SK-N-SH (cell line): ENCODE measurements at regions not wholly inside any gene's neighbourhood (a gene's known extent, or its start where the extent isn't known, plus 50 kb on each side); places are given as distances from the start of the nearest gene placed in this dataset.

Source experiments
- CTCF ChIP-seq: fragments of 200-600 bp; sonication (generic); IDR thresholded peaks from 2 replicates; pipeline ENCODE4 v1.6.1; 2017; ENCODE audit warnings: antibody characterized with exemption, mild to moderate bottlenecking, moderate library complexity
- EP300 ChIP-seq, 2 experiments: IDR thresholded peaks; 2 replicates each; pipeline versions ENCODE4 v1.4.0 to v1.6.1; 2012; ENCODE audit warnings: borderline replicate concordance in 1 of 2, low read depth in 1 of 2, low read length in 1 of 2
- MAX ChIP-seq: IDR thresholded peaks from 2 replicates; pipeline ENCODE4 v1.4.0; 2012; ENCODE audit warnings: low read depth
- NFIC ChIP-seq: IDR thresholded peaks from 2 replicates; pipeline ENCODE4 v1.4.0; 2012; ENCODE audit warnings: borderline replicate concordance
- RAD21 ChIP-seq: IDR thresholded peaks from 2 replicates; pipeline ENCODE4 v1.6.1; 2012; ENCODE audit warnings: mild to moderate bottlenecking, low read length
- REST ChIP-seq: IDR thresholded peaks from 2 replicates; pipeline ENCODE4 v1.6.1; 2012; ENCODE audit warnings: mild to moderate bottlenecking, low read depth, low read length, moderate library complexity
- RFX5 ChIP-seq: IDR thresholded peaks from 2 replicates; pipeline ENCODE4 v1.6.1; 2012; ENCODE audit warnings: mild to moderate bottlenecking, improper control_type of control experiment, low read length
- SIN3A ChIP-seq: IDR thresholded peaks from 2 replicates; pipeline ENCODE4 v1.6.1; 2012; ENCODE audit warnings: low read depth, mild to moderate bottlenecking, low read length, moderate library complexity, borderline replicate concordance
- SMC3 ChIP-seq: IDR thresholded peaks from 2 replicates; pipeline ENCODE4 v1.6.1; 2012; ENCODE audit warnings: low read depth, low read length, improper control_type of control experiment
- TAF1 ChIP-seq: IDR thresholded peaks from 2 replicates; pipeline ENCODE4 v1.6.1; 2012; ENCODE audit warnings: low read depth, mild to moderate bottlenecking, low read length, moderate library complexity, borderline replicate concordance
- USF2 ChIP-seq: fragments of 150-350 bp; IDR thresholded peaks from 2 replicates; pipeline ENCODE4 v1.6.1; 2017; ENCODE audit warnings: antibody characterized with exemption, low read length, low read depth, borderline replicate concordance
- YY1 ChIP-seq: IDR thresholded peaks from 2 replicates; pipeline ENCODE4 v1.4.0; 2012; ENCODE audit warnings: low read depth, mild to moderate bottlenecking

- TF ChIP-seq CTCF (no peak), USF2 (no peak), RAD21 (no peak), REST (no peak), MAX (no peak), TAF1 (no peak), EP300 (IDR thresholded peaks at IDR 0.05; ENCODE audit: borderline replicate concordance in 1 of 2, low read depth in 1 of 2, low read length in 1 of 2) (no peak), YY1 (no peak), SMC3 (no peak), NFIC (no peak), SIN3A (no peak), RFX5 (no peak)
Measured at GRCh38 chr10:105763611-105764010, 1122.5 kb downstream of the SORCS3 start.
